Activated T-helper 1 cell treated with anti-CD3 and anti-CD28 coated beads, Interleukin-12 subunit alpha, Interleukin-12 subunit beta, Interleukin-2, Interleukin-4 antibody, amounts not matched to agents 30 ng/mL and 10 ng/mL and 1 ng/mL, durations not matched to agents 14 hours and 24 hours and 36 hours (primary cell): ENCODE measurements at regions not wholly inside any gene's neighbourhood (a gene's known extent, or its start where the extent isn't known, plus 50 kb on each side); places are given as distances from the start of the nearest gene placed in this dataset.

Source experiments
- DNase-seq: peaks from one replicate; pipeline ENCODE4 v3.0.0; 2021; ENCODE audit warnings: low spot score
- H3K27ac Mint-ChIP-seq: one replicate; pipeline ENCODE4 v1.8.0; 2021; ENCODE audit warnings: mild to moderate bottlenecking, mixed read lengths
- H3K27me3 Mint-ChIP-seq: one replicate; pipeline ENCODE4 v1.8.0; 2022; ENCODE audit warnings: mild to moderate bottlenecking, moderate library complexity, mixed read lengths; ENCODE audit not compliant: insufficient read depth
- H3K36me3 Mint-ChIP-seq: one replicate; pipeline ENCODE4 v1.8.0; 2021; ENCODE audit warnings: low read depth, mixed read lengths
- H3K4me1 Mint-ChIP-seq: one replicate; pipeline ENCODE4 v1.8.0; 2021; ENCODE audit warnings: low read depth, mixed read lengths
- H3K4me3 Mint-ChIP-seq: one replicate; pipeline ENCODE4 v1.8.0; 2021; ENCODE audit warnings: mild to moderate bottlenecking, moderate library complexity, mixed read lengths
- H3K9me3 Mint-ChIP-seq: one replicate; pipeline ENCODE4 v1.8.0; 2021; ENCODE audit warnings: mixed read lengths
- intact Hi-C: fragments of 100-400 bp; cut with micrococcal nuclease; formaldehyde crosslinking; loops from one replicate; pipeline ENCODE4 v1.15.1; 2024

DNA sequence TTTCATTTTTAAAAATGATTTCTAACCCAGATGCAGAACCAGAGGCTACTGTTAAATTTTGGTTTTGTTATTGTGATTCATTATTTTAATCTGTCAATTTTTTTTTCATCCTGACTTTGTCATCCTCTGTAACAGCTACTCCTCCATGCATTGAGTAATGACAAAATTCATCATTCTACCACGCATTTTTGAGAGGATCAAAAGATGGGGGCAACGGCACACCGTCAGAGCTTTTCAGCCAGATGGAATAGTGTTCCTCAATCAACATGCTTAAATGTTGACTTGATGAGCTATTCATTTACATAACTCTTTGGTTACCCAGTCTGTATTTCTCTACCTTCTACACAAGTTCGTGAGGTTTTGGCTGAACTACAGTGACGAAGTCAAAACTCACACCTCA, 486.3 kb downstream of the EFNB2 start:
- H3K9me3 Mint-ChIP-seq: no peaks in the 10 kb centered on the region

DNA sequence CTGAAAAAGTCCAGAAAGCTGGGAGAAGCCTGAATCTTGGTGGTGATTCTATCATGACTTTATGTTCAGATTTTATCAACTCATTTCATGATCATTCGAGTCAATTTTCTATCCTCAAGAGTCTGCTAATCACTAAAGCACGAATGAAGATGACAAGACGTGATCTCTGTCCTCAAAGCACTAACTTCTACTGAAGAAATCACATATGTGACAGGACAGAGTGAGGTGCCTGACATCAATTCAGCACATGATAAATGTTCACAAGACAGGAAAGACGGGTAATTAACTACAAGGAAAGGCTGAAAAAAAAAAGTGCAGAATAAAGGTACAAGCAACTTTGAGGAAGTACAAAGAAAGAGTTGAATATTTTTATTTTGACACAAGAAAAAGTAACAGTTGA, 487.1 kb downstream of the EFNB2 start:
- no peak overlapping the region for H3K27ac Mint-ChIP-seq
- no peak overlapping the region for H3K4me3 Mint-ChIP-seq
- no peaks in the 10 kb centered on the region for H3K4me1 Mint-ChIP-seq
- intact Hi-C loops: no loop called here
- no peaks in the 10 kb centered on the region for H3K9me3 Mint-ChIP-seq
- no peak for DNase-seq
- no peaks in the 10 kb centered on the region for H3K36me3 Mint-ChIP-seq
- no peaks in the 10 kb centered on the region for H3K27me3 Mint-ChIP-seq

More for the DNA sequence above, 486.3 kb downstream of the EFNB2 start:
- intact Hi-C loops: no loop called here
- no peak for DNase-seq
- Mint-ChIP-seq H3K4me3 (no peak overlapping the region), H3K27ac (no peak overlapping the region), H3K27me3 (no peaks in the 10 kb centered on the region), H3K4me1 (no peaks in the 10 kb centered on the region), H3K36me3 (no peaks in the 10 kb centered on the region)

DNA sequence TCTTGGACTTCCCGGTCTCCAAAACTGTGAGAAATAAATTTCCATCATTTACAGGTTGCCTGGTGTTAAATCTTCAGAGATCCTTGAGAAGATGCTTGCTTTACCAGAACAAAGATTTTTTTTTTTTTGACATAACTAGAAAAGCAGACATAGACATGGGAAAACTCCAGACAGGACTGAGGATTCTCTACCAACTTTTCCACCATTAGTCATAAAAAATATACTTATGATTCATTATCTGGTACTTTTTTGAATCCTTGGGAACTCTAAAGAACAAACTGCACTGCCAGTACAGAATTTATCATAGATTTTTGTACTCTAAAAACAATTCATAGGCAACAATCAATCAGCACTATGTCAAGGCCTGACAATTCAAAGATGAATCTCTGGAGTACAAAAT, 487.6 kb downstream of the EFNB2 start:
- Mint-ChIP-seq H3K27ac (no peak overlapping the region), H3K4me1 (no peaks in the 10 kb centered on the region), H3K4me3 (no peak overlapping the region), H3K36me3 (no peaks in the 10 kb centered on the region), H3K27me3 (no peaks in the 10 kb centered on the region), H3K9me3 (no peaks in the 10 kb centered on the region)
- intact Hi-C loops: no loop called here
- no peak for DNase-seq

DNA sequence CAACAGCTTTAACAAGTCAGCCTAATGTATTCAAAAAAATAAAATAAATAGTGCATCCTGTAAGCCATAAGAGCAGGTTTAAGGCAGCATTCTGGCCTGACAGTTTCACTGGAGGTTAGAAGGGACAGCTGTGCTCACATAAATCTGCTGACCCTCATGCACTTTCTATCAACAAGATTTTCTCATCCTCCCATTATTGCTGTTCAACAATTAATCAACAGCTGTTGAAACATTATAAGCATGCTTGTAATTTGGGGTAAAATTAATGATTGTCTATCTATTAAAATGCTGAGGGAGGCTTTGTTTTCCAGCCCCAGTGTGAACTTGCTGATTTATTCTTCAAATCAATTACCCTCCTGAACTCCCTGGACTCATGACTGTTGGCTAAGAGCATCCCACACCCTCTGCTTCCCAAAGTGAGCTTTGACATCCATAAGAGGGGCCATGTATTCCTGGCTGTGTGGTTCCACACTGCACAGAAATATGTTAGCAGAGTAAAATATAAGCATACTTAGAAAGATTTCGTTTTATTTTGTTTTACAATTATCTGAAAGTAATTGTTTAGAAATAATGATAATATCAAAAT, 492.4 kb downstream of the EFNB2 start:
- no peaks in the 10 kb centered on the region for H3K9me3 Mint-ChIP-seq
- H3K4me1 Mint-ChIP-seq: no peaks in the 10 kb centered on the region

DNA sequence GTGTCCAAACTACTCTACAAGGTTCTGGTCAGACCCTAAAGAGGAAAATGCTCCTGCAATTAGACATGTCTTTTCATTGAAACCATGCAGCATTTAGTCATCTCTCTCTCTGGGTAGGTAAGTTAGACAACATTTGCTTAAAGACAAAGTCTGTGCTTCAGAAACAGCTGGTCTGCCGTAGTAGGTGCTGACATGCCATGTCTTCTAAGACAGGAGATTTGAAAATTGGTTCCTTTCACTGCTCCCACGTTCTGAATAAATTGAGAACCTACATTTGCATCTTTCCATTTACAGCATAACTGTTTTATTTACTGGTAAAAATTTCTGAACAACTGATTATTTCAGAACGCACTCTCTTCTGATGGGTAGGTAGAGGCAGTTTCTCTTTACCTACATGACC, 494.0 kb downstream of the EFNB2 start:
- Mint-ChIP-seq H3K36me3 (no peaks in the 10 kb centered on the region), H3K4me1 (no peaks in the 10 kb centered on the region), H3K27me3 (no peaks in the 10 kb centered on the region), H3K9me3 (no peaks in the 10 kb centered on the region), H3K27ac (no peak overlapping the region), H3K4me3 (no peak overlapping the region)
- intact Hi-C loops: no loop called here
- no peak for DNase-seq

More for the DNA sequence above, 492.4 kb downstream of the EFNB2 start:
- H3K4me3 Mint-ChIP-seq: no peak overlapping the region
- H3K27me3 Mint-ChIP-seq: no peaks in the 10 kb centered on the region
- no peak for DNase-seq
- no peaks in the 10 kb centered on the region for H3K36me3 Mint-ChIP-seq
- intact Hi-C loops: no loop called here
- no peak overlapping the region for H3K27ac Mint-ChIP-seq

DNA sequence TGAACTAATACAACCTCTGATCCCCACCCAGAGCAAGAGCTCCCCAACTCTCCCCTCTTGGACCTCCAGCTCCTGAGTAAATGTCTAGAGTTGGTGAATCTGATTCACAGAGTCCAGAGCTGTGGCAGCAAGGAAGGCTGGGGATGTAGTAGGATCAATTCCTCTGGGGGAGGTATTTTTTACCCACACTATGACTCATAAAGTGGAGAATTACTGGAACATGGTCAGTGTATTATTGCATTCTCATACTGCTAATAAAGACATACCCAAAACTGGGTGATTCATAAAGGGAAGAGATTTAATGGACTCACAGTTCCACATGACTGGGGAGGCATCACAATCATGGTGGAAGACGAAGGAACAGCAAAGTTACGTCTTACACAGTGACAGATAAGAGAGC, 496.7 kb downstream of the EFNB2 start:
- intact Hi-C loops: no loop called here
- Mint-ChIP-seq H3K4me1 (no peaks in the 10 kb centered on the region), H3K27me3 (no peaks in the 10 kb centered on the region), H3K27ac (no peak overlapping the region), H3K9me3 (no peaks in the 10 kb centered on the region), H3K4me3 (no peak overlapping the region), H3K36me3 (no peaks in the 10 kb centered on the region)
- no peak for DNase-seq

DNA sequence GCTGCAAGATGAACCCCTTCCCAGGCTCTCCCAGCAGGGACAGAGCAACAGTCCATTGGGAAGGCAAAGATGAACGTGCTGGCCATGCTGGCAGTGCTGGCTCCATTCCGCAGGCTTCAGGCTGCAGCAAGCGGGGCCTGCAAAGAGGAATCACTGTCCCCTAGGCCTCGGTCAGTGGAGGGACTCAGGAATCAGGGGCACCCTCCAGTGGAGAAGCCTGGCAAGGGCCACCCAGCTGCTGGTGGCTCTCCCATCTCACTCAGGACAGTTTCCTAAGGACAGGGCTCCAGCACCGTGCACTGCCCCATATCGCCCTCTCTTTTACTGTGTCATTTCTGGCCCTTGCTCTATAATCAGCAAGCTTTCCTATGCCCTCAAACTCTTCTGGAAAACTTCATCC, 498.6 kb downstream of the EFNB2 start:
- H3K36me3 Mint-ChIP-seq: no peaks in the 10 kb centered on the region
- no peak overlapping the region for H3K27ac Mint-ChIP-seq

DNA sequence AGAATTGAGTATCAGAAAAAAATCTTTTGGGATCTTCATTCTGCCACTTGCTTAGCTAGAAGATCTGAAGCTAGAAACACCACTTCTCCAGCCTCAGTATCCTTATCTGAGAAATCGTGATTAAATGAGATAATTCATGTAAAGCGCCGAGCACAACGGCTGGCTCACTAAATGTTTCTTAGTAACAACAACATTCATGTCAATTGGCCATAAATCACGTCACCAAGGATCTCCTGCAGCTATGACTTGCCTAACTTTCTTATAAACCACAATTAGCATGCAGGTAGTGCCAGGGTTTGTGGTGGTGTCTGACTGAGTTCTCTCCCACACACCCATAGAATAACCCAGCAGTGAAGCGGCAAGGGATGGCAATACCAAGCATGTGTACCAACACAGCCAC, 501.3 kb downstream of the EFNB2 start:
- Mint-ChIP-seq H3K27ac (no peak overlapping the region), H3K9me3 (no peaks in the 10 kb centered on the region), H3K4me1 (no peaks in the 10 kb centered on the region), H3K27me3 (no peaks in the 10 kb centered on the region), H3K36me3 (no peaks in the 10 kb centered on the region), H3K4me3 (no peak overlapping the region)
- DNase-seq: no peak
- intact Hi-C loops: no loop called here

More for the DNA sequence above, 498.6 kb downstream of the EFNB2 start:
- H3K4me1 Mint-ChIP-seq: no peaks in the 10 kb centered on the region
- no peaks in the 10 kb centered on the region for H3K27me3 Mint-ChIP-seq
- intact Hi-C loops: no loop called here
- DNase-seq: no peak
- no peak overlapping the region for H3K4me3 Mint-ChIP-seq
- no peaks in the 10 kb centered on the region for H3K9me3 Mint-ChIP-seq

DNA sequence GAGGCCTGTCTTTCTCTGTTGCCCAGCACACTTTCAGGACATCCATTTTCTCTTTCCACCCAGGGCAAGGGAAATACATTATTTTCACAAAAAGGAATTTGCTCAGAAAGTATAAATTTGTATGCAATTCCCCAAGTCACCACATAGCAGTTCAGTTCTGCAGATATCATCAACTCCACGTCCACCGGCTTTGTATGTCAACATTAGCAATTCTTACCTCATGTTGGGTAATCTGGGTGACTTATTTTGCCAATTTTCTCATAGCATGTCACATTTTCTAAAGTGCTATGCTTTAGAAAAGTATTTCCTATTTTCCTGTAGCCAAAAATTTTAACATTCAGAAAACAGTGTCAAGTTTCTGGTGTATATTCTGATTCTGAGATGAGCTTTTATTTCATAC, 501.8 kb downstream of the EFNB2 start:
- Mint-ChIP-seq H3K27me3 (no peaks in the 10 kb centered on the region), H3K4me3 (no peak overlapping the region), H3K27ac (no peak overlapping the region), H3K4me1 (no peaks in the 10 kb centered on the region), H3K9me3 (no peaks in the 10 kb centered on the region), H3K36me3 (no peaks in the 10 kb centered on the region)
- intact Hi-C loops: no loop called here
- no peak for DNase-seq

DNA sequence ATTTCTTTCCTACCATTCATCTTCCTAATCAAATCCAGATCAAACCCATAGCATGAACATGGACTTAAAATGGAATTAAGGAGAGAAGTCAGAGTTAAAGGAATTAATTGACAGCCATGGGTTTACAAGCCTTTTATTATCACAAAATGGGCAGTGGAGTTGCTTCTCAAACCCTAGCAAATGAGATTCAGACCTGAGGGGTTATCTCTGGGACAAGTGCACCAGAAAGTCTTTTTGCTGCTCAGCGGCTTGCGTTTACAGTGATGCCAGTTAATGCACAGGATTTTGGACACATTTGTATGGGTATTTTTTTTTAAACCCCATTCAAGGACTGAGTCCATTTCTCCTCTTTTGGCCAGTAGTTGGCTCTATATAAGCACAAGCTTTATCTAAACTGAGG, 503.0 kb downstream of the EFNB2 start:
- H3K27ac Mint-ChIP-seq: no peak overlapping the region
- no peak for DNase-seq
- no peaks in the 10 kb centered on the region for H3K36me3 Mint-ChIP-seq
- no peaks in the 10 kb centered on the region for H3K4me1 Mint-ChIP-seq
- H3K4me3 Mint-ChIP-seq: no peak overlapping the region
- H3K27me3 Mint-ChIP-seq: no peaks in the 10 kb centered on the region
- H3K9me3 Mint-ChIP-seq: no peaks in the 10 kb centered on the region
- intact Hi-C loops: no loop called here

DNA sequence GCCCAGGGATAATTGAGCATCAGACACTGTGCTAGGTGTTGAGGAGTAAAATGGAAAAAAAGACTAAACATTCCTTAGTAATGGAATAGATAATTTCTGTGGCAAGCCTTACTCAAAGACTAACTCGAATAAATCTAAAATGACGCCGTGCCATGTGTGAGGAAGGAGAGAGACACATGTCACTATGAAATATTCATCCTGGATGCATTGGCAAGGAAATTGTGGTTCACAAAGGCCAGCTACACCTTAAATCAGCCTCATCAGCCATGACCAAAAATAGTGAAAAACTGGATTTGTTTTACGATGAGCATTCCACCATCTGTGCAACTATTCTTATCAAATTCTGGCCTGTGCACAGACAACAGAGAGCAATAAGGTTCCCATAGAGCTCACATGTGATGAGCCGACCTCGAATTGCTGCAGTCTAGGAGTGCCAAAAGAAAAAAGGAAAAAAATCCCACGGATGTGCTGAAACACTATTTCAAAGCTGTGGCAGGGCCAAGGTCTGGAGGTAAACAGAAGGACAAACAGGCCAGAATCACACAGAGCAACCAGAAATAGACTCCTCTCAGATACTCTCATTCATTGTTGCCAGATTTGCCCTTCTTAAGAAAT, 505.7 kb downstream of the EFNB2 start:
- Mint-ChIP-seq H3K4me1 (no peaks in the 10 kb centered on the region), H3K9me3 (no peaks in the 10 kb centered on the region), H3K27ac (no peak overlapping the region), H3K36me3 (no peaks in the 10 kb centered on the region), H3K4me3 (no peak overlapping the region), H3K27me3 (no peaks in the 10 kb centered on the region)
- no peak for DNase-seq
- intact Hi-C loops: no loop called here

DNA sequence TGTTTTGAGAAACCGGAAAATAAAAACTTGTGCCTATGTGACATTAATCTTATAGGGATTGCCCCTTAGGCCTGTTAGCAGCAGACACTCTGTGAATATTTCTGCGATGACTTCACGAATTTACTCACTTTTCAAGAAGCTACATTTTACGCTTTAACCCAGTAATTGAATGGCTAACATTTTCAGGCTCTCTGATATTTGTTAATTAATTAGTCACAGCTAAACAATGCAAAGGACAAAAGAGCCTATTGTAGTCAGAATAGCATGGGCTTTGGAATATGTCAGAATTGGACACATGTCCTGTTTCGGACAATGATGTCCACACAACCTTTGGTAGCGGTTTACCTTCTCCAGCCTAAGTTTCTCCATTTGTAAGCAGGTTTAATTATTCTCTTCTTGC, 506.6 kb downstream of the EFNB2 start:
- H3K27ac Mint-ChIP-seq: no peak overlapping the region
- H3K27me3 Mint-ChIP-seq: no peaks in the 10 kb centered on the region
- no peaks in the 10 kb centered on the region for H3K4me1 Mint-ChIP-seq
- intact Hi-C loops: no loop called here
- no peaks in the 10 kb centered on the region for H3K9me3 Mint-ChIP-seq
- DNase-seq: no peak
- no peak overlapping the region for H3K4me3 Mint-ChIP-seq
- no peaks in the 10 kb centered on the region for H3K36me3 Mint-ChIP-seq

DNA sequence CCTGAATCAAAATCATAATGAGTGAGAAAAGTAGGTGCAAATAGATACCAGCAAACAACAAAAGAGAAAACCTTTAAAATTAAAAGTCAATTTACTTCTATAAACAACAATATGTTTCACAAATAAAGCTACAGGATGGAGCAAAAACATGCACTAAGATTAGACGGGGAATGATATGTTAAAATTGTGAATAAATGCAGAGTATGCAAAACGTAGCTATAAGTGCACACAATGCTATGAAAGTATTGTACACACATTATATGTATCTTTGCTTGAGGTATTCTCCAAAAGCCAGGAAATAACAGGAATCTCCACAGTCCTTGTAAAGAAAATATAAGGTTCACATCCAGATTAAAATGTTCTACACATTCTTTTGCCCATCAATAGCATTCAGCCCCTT, 523.9 kb downstream of the EFNB2 start:
- H3K36me3 Mint-ChIP-seq: no peaks in the 10 kb centered on the region
- H3K9me3 Mint-ChIP-seq: no peaks in the 10 kb centered on the region
- H3K4me1 Mint-ChIP-seq: no peaks in the 10 kb centered on the region
- no peak overlapping the region for H3K27ac Mint-ChIP-seq
- H3K27me3 Mint-ChIP-seq: no peaks in the 10 kb centered on the region
- H3K4me3 Mint-ChIP-seq: no peak overlapping the region
- DNase-seq: no peak
- intact Hi-C loops: no loop called here

DNA sequence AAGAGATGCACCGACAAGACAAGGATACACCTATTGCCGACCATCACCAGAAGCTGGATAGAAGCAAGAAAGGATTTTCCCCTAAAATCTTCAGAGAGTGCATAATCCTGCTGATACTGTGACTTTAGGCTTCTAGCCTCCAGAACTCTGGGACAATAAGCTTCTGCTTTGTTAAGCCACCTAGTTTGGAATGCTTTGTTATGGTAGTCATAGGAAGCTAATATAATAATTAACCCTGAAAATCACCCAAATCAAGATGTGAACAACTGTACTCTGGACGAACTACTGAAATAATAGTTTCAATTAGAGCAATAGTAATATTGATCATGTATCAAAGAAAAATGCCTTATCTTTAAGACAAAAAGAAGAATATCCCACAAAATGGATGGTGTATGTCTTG, 524.6 kb downstream of the EFNB2 start:
- H3K36me3 Mint-ChIP-seq: no peaks in the 10 kb centered on the region
- DNase-seq: no peak
- H3K9me3 Mint-ChIP-seq: no peaks in the 10 kb centered on the region
- intact Hi-C loops: no loop called here
- H3K27me3 Mint-ChIP-seq: no peaks in the 10 kb centered on the region
- no peak overlapping the region for H3K27ac Mint-ChIP-seq
- H3K4me1 Mint-ChIP-seq: no peaks in the 10 kb centered on the region
- no peak overlapping the region for H3K4me3 Mint-ChIP-seq
